Neutrophil (primary cell): ENCODE measurements at regions not wholly inside any gene's neighbourhood (a gene's known extent, or its start where the extent isn't known, plus 50 kb on each side); places are given as distances from the start of the nearest gene placed in this dataset.

Source experiments
- H3K27ac ChIP-seq: fragments of 200-600 bp; sonication (generic); 2 replicates; pipeline ENCODE4 v1.5.1; 2016; ENCODE audit warnings: mild to moderate bottlenecking, moderate library complexity
- H3K27me3 ChIP-seq: fragments of 200-600 bp; sonication (generic); 2 replicates; pipeline ENCODE4 v1.6.0; 2016; ENCODE audit warnings: mild to moderate bottlenecking
- H3K36me3 ChIP-seq: fragments of 200-600 bp; sonication (generic); 2 replicates; pipeline ENCODE4 v1.5.1; 2017
- H3K4me1 ChIP-seq, 2 experiments: fragments of 200-600 bp in 1 of 2; sonication (generic) in 1 of 2; 1 replicate in 1 of 2; 2 replicates in 1 of 2; pipeline versions ENCODE4 v1.5.1 to v1.6.1; 2013 to 2016; ENCODE audit warnings: low read depth in 1 of 2, low read length in 1 of 2, mild to moderate bottlenecking in 1 of 2, moderate library complexity in 1 of 2; ENCODE audit not compliant: control insufficient read depth in 1 of 2, insufficient read depth in 1 of 2
- H3K4me3 ChIP-seq, 2 experiments: fragments of 200-600 bp in 1 of 2; sonication (generic) in 1 of 2; 1 replicate in 1 of 2; 2 replicates in 1 of 2; pipeline ENCODE4 v1.5.1; 2013 to 2016; ENCODE audit warnings: low read depth in 1 of 2, low read length in 1 of 2, mild to moderate bottlenecking in 1 of 2, moderate library complexity in 1 of 2
- H3K9me3 ChIP-seq: fragments of 200-600 bp; sonication (generic); 2 replicates; pipeline ENCODE4 v1.5.1; 2016
- CTCF ChIP-seq: fragments of 200-600 bp; sonication (generic); IDR thresholded peaks from 2 replicates; pipeline ENCODE4 v1.5.1; 2016; ENCODE audit warnings: antibody characterized with exemption

- H3K36me3 ChIP-seq: no peaks in the 10 kb centered on the region
- H3K4me3 ChIP-seq: no peak overlapping the region
- TF ChIP-seq CTCF: no peak
- H3K4me1 ChIP-seq: no peaks in the 10 kb centered on the region
- H3K27me3 ChIP-seq: no peaks in the 10 kb centered on the region
- no peak overlapping the region for H3K27ac ChIP-seq
- H3K9me3 ChIP-seq: no peaks in the 10 kb centered on the region
These were observed 183.3 kb upstream of the ROPN1 start for GRCh38 chr3:124174910-124175874.

DNA sequence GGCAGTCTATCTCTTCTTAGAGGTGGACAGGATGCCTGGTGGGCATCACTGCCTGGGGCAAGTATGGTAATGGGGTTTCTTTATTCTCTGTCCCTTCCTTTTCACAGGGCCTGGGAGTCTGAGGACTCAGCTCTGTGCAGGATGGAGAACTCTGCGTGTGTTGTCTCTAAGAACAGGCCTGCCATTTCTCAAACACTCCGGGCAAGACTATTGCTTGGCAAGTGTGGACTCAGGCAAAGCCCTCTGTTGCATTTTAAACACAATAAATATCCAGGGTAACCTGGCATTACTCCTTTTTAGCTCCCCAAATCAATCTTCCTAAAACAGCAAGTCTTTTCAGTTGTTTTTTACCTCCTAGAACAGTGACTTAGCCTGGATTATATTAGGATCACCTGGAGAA lies 185.1 kb upstream of the ROPN1 start:
- Histone ChIP-seq H3K27ac (no peak overlapping the region), H3K4me3 (no peak overlapping the region), H3K9me3 (no peaks in the 10 kb centered on the region), H3K27me3 (no peaks in the 10 kb centered on the region), H3K4me1 (no peaks in the 10 kb centered on the region), H3K36me3 (no peaks in the 10 kb centered on the region)
- TF ChIP-seq CTCF: no peak

GRCh38 chr3:124178531-124178930 lies 186.6 kb upstream of the ROPN1 start:
- Histone ChIP-seq H3K4me1 (no peaks in the 10 kb centered on the region), H3K27me3 (no peaks in the 10 kb centered on the region), H3K27ac (no peak overlapping the region), H3K4me3 (no peak overlapping the region), H3K9me3 (no peaks in the 10 kb centered on the region), H3K36me3 (no peaks in the 10 kb centered on the region)
- no peak for TF ChIP-seq CTCF

- no peak overlapping the region for H3K4me3 ChIP-seq
- no peak for TF ChIP-seq CTCF
These were observed 208.5 kb upstream of the ROPN1 start for GRCh38 chr3:124200407-124200806.

GRCh38 chr3:124201226-124201625 lies 209.3 kb upstream of the ROPN1 start:
- Histone ChIP-seq H3K4me1 (no peaks in the 10 kb centered on the region), H3K27ac (no peak overlapping the region), H3K36me3 (no peaks in the 10 kb centered on the region), H3K27me3 (peaks cover 15% of the 10 kb centered on the region), H3K4me3 (no peak overlapping the region), H3K9me3 (no peaks in the 10 kb centered on the region)
- no peak for TF ChIP-seq CTCF

More at GRCh38 chr3:124200407-124200806, 208.5 kb upstream of the ROPN1 start:
- Histone ChIP-seq H3K27ac (no peak overlapping the region), H3K27me3 (peaks cover 15% of the 10 kb centered on the region), H3K4me1 (no peaks in the 10 kb centered on the region), H3K9me3 (no peaks in the 10 kb centered on the region), H3K36me3 (no peaks in the 10 kb centered on the region)
